CD14-positive monocyte (primary cell): ENCODE measurements at regions not wholly inside any gene's neighbourhood (a gene's known extent, or its start where the extent isn't known, plus 50 kb on each side); places are given as distances from the start of the nearest gene placed in this dataset.

ENCODE experiments used
- DNase-seq, 3 donors: peaks; one replicate each; pipeline ENCODE4 v3.0.0-alpha.2; 2011 to 2022
- H2AFZ ChIP-seq: 2 replicates; pipeline ENCODE4 v1.6.0; 2012; ENCODE audit warnings: mild to moderate bottlenecking, low read depth, low read length, inconsistent platforms; ENCODE audit not compliant: insufficient read depth, poor library complexity, severe bottlenecking
- H3K27ac ChIP-seq, 2 donors: 1 replicate in 1 of 2; 2 replicates in 1 of 2; pipeline ENCODE4 v1.5.1; 2012 to 2013; ENCODE audit warnings: low read length in 2 of 2, control low read depth in 1 of 2, inconsistent platforms in 1 of 2, low read depth in 1 of 2, mild to moderate bottlenecking in 1 of 2
- H3K27me3 ChIP-seq, 2 donors: one replicate each; pipeline versions ENCODE4 v1.6.0 to v1.6.1; 2011 to 2013; ENCODE audit warnings: low read length in 2 of 2; ENCODE audit not compliant: control insufficient read depth in 2 of 2, insufficient read depth in 2 of 2
- H3K36me3 ChIP-seq, 2 donors: replicated peaks in 1 of 2; 1 replicate in 1 of 2; 2 replicates in 1 of 2; pipeline versions ENCODE4 v1.5.1 to v1.6.1; 2012 to 2013; ENCODE audit warnings: low read length in 2 of 2, control low read depth in 1 of 2, inconsistent platforms in 1 of 2, mild to moderate bottlenecking in 1 of 2; ENCODE audit not compliant: insufficient read depth in 2 of 2, control insufficient read depth in 1 of 2
- H3K4me1 ChIP-seq, 2 donors: 1 replicate in 1 of 2; 2 replicates in 1 of 2; pipeline versions ENCODE4 v1.5.1 to v1.6.1; 2012 to 2013; ENCODE audit warnings: low read length in 2 of 2, control low read depth in 1 of 2, inconsistent platforms in 1 of 2, mild to moderate bottlenecking in 1 of 2, moderate library complexity in 1 of 2; ENCODE audit not compliant: insufficient read depth in 2 of 2, control insufficient read depth in 1 of 2
- H3K4me2 ChIP-seq: replicated peaks from 2 replicates; pipeline ENCODE3; 2012; ENCODE audit warnings: low read length, moderate library complexity, mild to moderate bottlenecking; ENCODE audit not compliant: poor library complexity, severe bottlenecking; ENCODE audit errors: extremely low read depth
- H3K4me3 ChIP-seq, 3 experiments: fragments of 200-600 bp in 1 of 3; sonication (generic) in 1 of 3; replicated peaks in 1 of 3; 1 replicate in 2 of 3; 2 replicates in 1 of 3; pipeline ENCODE4 v1.5.1; 2011 to 2013; ENCODE audit warnings: low read length in 3 of 3, mild to moderate bottlenecking in 3 of 3, control low read depth in 2 of 3, low read depth in 2 of 3, inconsistent platforms in 1 of 3, moderate library complexity in 1 of 3
- H3K79me2 ChIP-seq: 2 replicates; pipeline ENCODE4 v1.6.0; 2012; ENCODE audit warnings: mild to moderate bottlenecking, control low read depth, inconsistent platforms, low read length, moderate library complexity; ENCODE audit not compliant: insufficient read depth
- H3K9ac ChIP-seq: 2 replicates; pipeline ENCODE4 v1.6.0; 2017; ENCODE audit warnings: low read length, mild to moderate bottlenecking; ENCODE audit not compliant: insufficient read depth, poor library complexity, severe bottlenecking
- H3K9me3 ChIP-seq, 2 donors: replicated peaks in 1 of 2; 1 replicate in 1 of 2; 2 replicates in 1 of 2; pipeline versions ENCODE4 v1.5.1 to v1.6.1; 2012 to 2013; ENCODE audit warnings: low read length in 2 of 2, control low read depth in 1 of 2; ENCODE audit not compliant: control insufficient read depth in 1 of 2, insufficient read depth in 1 of 2
- H4K20me1 ChIP-seq: 2 replicates; pipeline ENCODE4 v1.6.0; 2012; ENCODE audit warnings: mild to moderate bottlenecking, low read length, control low read depth, moderate library complexity; ENCODE audit not compliant: insufficient read depth
- H3K27ac Mint-ChIP-seq, 7 donors: one replicate each; pipeline ENCODE4 v1.8.0; 2020; ENCODE audit warnings: mild to moderate bottlenecking in 7 of 7, mixed read lengths in 7 of 7, moderate library complexity in 6 of 7, inconsistent platforms in 2 of 7
- H3K27me3 Mint-ChIP-seq, 3 donors: one replicate each; pipeline ENCODE4 v1.8.0; 2021 to 2022; ENCODE audit warnings: low read depth in 3 of 3, mild to moderate bottlenecking in 3 of 3, mixed read lengths in 3 of 3, moderate library complexity in 3 of 3, inconsistent platforms in 1 of 3
- H3K36me3 Mint-ChIP-seq, 2 donors: one replicate each; pipeline ENCODE4 v1.8.0; 2020; ENCODE audit warnings: mixed read lengths in 2 of 2, inconsistent platforms in 1 of 2, mild to moderate bottlenecking in 1 of 2
- H3K4me1 Mint-ChIP-seq: one replicate; pipeline ENCODE4 v1.8.0; 2020; ENCODE audit warnings: mild to moderate bottlenecking, mixed read lengths
- H3K4me3 Mint-ChIP-seq, 2 donors: one replicate each; pipeline ENCODE4 v1.8.0; 2020; ENCODE audit warnings: mild to moderate bottlenecking in 2 of 2, mixed read lengths in 2 of 2, moderate library complexity in 1 of 2
- H3K9me3 Mint-ChIP-seq, 7 donors: one replicate each; pipeline ENCODE4 v1.8.0; 2020 to 2022; ENCODE audit warnings: mixed read lengths in 7 of 7, mild to moderate bottlenecking in 6 of 7, moderate library complexity in 6 of 7, inconsistent platforms in 2 of 7
- WGBS: methylation state at CpG from one replicate; pipeline ENCODE4 v1.1.5; 2013; ENCODE audit warnings: missing lambda C conversion rate; ENCODE audit not compliant: insufficient coverage; 5-methylcytosine and 5-hydroxymethylcytosine counted together
- intact Hi-C, 2 donors: fragments of 100-400 bp; cut with micrococcal nuclease; formaldehyde crosslinking; loops; one replicate each; pipeline versions ENCODE4 v1.15.0 to v1.15.1; 2023
- TF ChIP-seq, protein P1 (sequence below): fragments of 200-600 bp; IDR thresholded peaks from one replicate; pipeline ENCODE4 v1.8.0; 2022; ENCODE audit warnings: antibody characterized with exemption, mild to moderate bottlenecking

DNA sequence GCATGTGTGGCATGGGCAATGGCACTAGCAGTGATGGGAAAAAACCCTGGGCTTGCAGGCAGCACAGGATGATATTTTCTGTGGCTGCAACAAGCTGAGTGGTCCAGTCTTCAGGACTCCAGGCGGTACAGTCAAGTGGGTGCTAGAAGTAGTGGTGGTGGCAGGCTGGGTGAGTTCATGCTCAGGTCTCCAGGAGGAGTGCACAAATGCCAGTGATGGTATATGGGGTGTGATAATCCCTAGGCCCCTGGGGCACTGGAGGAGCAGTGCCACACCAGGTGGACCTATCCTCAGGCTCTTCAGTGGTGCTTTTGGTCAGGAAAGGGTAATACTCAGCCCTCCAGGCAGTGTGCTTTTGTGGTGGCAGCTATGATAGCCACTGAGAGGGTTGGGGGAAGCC lies 496.4 kb downstream of the PRR16 start:
- Histone ChIP-seq H3K36me3 (no peaks in the 10 kb centered on the region), H3K79me2 (no peaks in the 10 kb centered on the region), H2AFZ (no peak overlapping the region), H3K4me2 (no peak overlapping the region), H3K9me3 (peaks cover 13 to 23% of the 10 kb centered on the region in 2 donors), H4K20me1 (no peaks in the 10 kb centered on the region), H3K27me3 (no peaks in the 10 kb centered on the region), H3K27ac (no peak overlapping the region), H3K4me1 (no peaks in the 10 kb centered on the region), H3K9ac (no peak overlapping the region), H3K4me3 (no peak overlapping the region)
- no peak overlapping the region for H3K4me3 Mint-ChIP-seq
- no peak for DNase-seq
- TF ChIP-seq, protein P1, sequence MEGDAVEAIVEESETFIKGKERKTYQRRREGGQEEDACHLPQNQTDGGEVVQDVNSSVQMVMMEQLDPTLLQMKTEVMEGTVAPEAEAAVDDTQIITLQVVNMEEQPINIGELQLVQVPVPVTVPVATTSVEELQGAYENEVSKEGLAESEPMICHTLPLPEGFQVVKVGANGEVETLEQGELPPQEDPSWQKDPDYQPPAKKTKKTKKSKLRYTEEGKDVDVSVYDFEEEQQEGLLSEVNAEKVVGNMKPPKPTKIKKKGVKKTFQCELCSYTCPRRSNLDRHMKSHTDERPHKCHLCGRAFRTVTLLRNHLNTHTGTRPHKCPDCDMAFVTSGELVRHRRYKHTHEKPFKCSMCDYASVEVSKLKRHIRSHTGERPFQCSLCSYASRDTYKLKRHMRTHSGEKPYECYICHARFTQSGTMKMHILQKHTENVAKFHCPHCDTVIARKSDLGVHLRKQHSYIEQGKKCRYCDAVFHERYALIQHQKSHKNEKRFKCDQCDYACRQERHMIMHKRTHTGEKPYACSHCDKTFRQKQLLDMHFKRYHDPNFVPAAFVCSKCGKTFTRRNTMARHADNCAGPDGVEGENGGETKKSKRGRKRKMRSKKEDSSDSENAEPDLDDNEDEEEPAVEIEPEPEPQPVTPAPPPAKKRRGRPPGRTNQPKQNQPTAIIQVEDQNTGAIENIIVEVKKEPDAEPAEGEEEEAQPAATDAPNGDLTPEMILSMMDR = no peak
- H3K27me3 Mint-ChIP-seq = peaks cover 0 to 2% (median 0%) of the 10 kb centered on the region in 3 donors
- H3K9me3 Mint-ChIP-seq = peaks cover 6 to 18% (median 8%) of the 10 kb centered on the region in 7 donors
- no peak overlapping the region for H3K27ac Mint-ChIP-seq
- H3K4me1 Mint-ChIP-seq = no peaks in the 10 kb centered on the region
- no peaks in the 10 kb centered on the region for H3K36me3 Mint-ChIP-seq
- 85% methylated on average over 1 of the region's 1 CpG for WGBS
- intact Hi-C loops = no loop called here

DNA sequence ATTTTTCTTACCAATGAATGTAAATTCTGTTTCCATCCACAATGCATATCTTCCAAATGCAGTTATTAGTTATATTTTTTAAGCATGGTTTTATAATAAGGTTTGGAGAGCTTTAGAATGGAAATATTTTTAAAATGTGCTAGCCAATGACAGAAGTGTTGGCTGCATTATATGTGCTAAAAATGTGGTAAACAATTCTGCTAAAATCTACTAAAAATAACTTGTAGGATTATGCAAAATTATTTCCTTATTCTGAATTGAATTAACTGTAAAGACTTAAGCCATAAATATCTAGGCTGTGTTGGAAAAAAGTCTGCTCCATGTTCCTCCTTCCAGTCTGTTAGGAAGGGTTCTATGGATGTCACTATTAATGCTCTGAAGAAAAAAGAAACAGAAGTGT lies 503.3 kb downstream of the PRR16 start:
- TF ChIP-seq, protein P1 = no peak
- Mint-ChIP-seq H3K4me3 (no peak overlapping the region), H3K36me3 (no peaks in the 10 kb centered on the region), H3K27ac (no peak overlapping the region), H3K27me3 (no peaks in the 10 kb centered on the region), H3K4me1 (no peaks in the 10 kb centered on the region), H3K9me3 (peaks cover 0 to 13% (median 5%) of the 10 kb centered on the region in 7 donors)
- no peaks in the 10 kb centered on the region for H3K4me1 ChIP-seq
- no peak overlapping the region for H3K27ac ChIP-seq
- H2AFZ ChIP-seq = no peak overlapping the region
- H4K20me1 ChIP-seq = no peaks in the 10 kb centered on the region
- H3K27me3 ChIP-seq = no peaks in the 10 kb centered on the region
- intact Hi-C loops = no loop called here
- no peaks in the 10 kb centered on the region for H3K36me3 ChIP-seq
- no peak overlapping the region for H3K4me3 ChIP-seq
- no peaks in the 10 kb centered on the region for H3K79me2 ChIP-seq
- H3K9ac ChIP-seq = no peak overlapping the region
- H3K9me3 ChIP-seq = peaks cover 0 to 5% of the 10 kb centered on the region in 2 donors
- no peak overlapping the region for H3K4me2 ChIP-seq
- no peak for DNase-seq
